ENCODE measurements at regions not wholly inside any gene's neighbourhood (a gene's known extent, or its start where the extent isn't known, plus 50 kb on each side); places are given as distances from the start of the nearest gene placed in this dataset.

DNA sequence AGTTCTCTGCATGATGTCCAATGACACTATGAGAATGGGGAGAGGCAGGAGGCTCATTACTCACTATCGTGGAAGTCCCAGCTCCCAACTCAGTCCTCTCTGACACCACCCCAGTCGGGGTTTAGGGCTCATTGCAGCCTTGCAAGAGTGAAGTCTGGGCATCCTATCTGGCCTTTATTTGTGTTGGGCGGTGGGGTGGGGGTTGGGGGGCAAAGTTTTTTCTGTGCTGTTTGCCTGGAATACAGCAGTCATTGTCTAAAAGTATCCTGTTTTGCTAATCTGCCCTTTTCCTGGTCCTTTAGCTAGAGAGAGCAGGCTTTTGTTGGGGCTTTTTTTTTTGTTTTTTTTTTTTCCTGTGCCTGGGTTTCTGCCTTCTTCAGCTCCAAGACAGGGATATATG lies 174.2 kb downstream of the MYLK4 start:
- CTCF ChIA-PET: interaction anchor here (0.6 kb wide), 1 partner anchor 15 kb away, joined by 3 read pairs; no protein-coding TSS in a partner anchor

DNA sequence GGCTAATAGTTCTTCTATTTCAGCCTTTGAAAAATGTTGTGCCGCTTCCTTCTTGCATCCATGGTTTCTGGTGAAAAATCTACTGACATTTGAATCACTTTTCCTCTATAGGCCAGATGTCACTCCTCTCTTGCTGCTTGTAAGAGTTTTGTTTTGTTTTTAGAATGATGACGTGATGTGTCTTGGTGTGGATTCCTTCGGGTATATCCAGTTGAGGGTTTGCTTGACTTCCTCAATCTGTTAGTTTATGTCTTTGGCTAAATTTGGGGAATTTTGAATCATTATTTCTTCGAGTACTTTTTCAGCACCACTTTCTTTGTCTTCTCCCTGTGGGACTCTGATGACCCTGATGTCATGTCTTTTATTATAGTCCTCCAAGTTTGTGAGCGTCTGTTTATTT lies 175.5 kb downstream of the MYLK4 start:
- ChIA-PET CTCF (no interaction called here), POLR2A (no interaction called here)
- no peak overlapping the region for H3K27ac ChIP-seq (ENCODE audit: extremely low read depth, low read depth, low read length)
- H3K36me3 ChIP-seq (ENCODE audit: control insufficient read depth in 2 of 2, insufficient read depth in 1 of 2, low read length in 2 of 2): no peaks in the 10 kb centered on the region
- no peak overlapping the region for H3K4me3 ChIP-seq (ENCODE audit: low read depth, low read length)
- TF ChIP-seq ZNF416 (tag by site-specific recombination; IDR thresholded peaks at IDR 0.05): no peak
- TF ChIP-seq, protein P1, sequence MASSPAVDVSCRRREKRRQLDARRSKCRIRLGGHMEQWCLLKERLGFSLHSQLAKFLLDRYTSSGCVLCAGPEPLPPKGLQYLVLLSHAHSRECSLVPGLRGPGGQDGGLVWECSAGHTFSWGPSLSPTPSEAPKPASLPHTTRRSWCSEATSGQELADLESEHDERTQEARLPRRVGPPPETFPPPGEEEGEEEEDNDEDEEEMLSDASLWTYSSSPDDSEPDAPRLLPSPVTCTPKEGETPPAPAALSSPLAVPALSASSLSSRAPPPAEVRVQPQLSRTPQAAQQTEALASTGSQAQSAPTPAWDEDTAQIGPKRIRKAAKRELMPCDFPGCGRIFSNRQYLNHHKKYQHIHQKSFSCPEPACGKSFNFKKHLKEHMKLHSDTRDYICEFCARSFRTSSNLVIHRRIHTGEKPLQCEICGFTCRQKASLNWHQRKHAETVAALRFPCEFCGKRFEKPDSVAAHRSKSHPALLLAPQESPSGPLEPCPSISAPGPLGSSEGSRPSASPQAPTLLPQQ (tag by site-specific recombination; IDR thresholded peaks at IDR 0.05): no peak
- TF ChIP-seq, protein P2, sequence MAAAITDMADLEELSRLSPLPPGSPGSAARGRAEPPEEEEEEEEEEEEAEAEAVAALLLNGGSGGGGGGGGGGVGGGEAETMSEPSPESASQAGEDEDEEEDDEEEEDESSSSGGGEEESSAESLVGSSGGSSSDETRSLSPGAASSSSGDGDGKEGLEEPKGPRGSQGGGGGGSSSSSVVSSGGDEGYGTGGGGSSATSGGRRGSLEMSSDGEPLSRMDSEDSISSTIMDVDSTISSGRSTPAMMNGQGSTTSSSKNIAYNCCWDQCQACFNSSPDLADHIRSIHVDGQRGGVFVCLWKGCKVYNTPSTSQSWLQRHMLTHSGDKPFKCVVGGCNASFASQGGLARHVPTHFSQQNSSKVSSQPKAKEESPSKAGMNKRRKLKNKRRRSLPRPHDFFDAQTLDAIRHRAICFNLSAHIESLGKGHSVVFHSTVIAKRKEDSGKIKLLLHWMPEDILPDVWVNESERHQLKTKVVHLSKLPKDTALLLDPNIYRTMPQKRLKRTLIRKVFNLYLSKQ (tag by site-specific recombination; IDR thresholded peaks at IDR 0.05; ENCODE audit: borderline replicate concordance): no peak
- TF ChIP-seq ZNF175 (tag by site-specific recombination; IDR thresholded peaks at IDR 0.05): no peak
- TF ChIP-seq ZNF571 (tag by site-specific recombination; IDR thresholded peaks at IDR 0.05): no peak
- TF ChIP-seq, protein P3, sequence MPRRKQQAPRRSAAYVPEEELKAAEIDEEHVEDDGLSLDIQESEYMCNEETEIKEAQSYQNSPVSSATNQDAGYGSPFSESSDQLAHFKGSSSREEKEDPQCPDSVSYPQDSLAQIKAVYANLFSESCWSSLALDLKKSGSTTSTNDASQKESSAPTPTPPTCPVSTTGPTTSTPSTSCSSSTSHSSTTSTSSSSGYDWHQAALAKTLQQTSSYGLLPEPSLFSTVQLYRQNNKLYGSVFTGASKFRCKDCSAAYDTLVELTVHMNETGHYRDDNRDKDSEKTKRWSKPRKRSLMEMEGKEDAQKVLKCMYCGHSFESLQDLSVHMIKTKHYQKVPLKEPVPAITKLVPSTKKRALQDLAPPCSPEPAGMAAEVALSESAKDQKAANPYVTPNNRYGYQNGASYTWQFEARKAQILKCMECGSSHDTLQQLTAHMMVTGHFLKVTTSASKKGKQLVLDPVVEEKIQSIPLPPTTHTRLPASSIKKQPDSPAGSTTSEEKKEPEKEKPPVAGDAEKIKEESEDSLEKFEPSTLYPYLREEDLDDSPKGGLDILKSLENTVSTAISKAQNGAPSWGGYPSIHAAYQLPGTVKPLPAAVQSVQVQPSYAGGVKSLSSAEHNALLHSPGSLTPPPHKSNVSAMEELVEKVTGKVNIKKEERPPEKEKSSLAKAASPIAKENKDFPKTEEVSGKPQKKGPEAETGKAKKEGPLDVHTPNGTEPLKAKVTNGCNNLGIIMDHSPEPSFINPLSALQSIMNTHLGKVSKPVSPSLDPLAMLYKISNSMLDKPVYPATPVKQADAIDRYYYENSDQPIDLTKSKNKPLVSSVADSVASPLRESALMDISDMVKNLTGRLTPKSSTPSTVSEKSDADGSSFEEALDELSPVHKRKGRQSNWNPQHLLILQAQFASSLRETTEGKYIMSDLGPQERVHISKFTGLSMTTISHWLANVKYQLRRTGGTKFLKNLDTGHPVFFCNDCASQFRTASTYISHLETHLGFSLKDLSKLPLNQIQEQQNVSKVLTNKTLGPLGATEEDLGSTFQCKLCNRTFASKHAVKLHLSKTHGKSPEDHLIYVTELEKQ (tag by site-specific recombination; IDR thresholded peaks at IDR 0.05; ENCODE audit: borderline replicate concordance): no peak
- no peak for TF ChIP-seq SP2 (tag by site-specific recombination; IDR thresholded peaks at IDR 0.05)
- no peak for TF ChIP-seq ZNF354C (tag by site-specific recombination; IDR thresholded peaks at IDR 0.05; ENCODE audit: borderline replicate concordance, low read depth)
- TF ChIP-seq ZNF266 (tag by site-specific recombination; IDR thresholded peaks at IDR 0.05; ENCODE audit: low read depth): no peak
- TF ChIP-seq ZNF10 (tag by site-specific recombination; IDR thresholded peaks at IDR 0.05): no peak
- TF ChIP-seq WT1 (tag by site-specific recombination; IDR thresholded peaks at IDR 0.05): no peak
- TF ChIP-seq TCF7L2 (IDR thresholded peaks at IDR 0.05; ENCODE audit: borderline replicate concordance, low read depth, low read length): no peak
- TF ChIP-seq ZNF404 (tag by site-specific recombination; IDR thresholded peaks at IDR 0.05): no peak
- TF ChIP-seq, protein P4, sequence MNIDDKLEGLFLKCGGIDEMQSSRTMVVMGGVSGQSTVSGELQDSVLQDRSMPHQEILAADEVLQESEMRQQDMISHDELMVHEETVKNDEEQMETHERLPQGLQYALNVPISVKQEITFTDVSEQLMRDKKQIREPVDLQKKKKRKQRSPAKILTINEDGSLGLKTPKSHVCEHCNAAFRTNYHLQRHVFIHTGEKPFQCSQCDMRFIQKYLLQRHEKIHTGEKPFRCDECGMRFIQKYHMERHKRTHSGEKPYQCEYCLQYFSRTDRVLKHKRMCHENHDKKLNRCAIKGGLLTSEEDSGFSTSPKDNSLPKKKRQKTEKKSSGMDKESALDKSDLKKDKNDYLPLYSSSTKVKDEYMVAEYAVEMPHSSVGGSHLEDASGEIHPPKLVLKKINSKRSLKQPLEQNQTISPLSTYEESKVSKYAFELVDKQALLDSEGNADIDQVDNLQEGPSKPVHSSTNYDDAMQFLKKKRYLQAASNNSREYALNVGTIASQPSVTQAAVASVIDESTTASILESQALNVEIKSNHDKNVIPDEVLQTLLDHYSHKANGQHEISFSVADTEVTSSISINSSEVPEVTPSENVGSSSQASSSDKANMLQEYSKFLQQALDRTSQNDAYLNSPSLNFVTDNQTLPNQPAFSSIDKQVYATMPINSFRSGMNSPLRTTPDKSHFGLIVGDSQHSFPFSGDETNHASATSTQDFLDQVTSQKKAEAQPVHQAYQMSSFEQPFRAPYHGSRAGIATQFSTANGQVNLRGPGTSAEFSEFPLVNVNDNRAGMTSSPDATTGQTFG (tag by site-specific recombination; IDR thresholded peaks at IDR 0.05; ENCODE audit: borderline replicate concordance): no peak
- no peaks in the 10 kb centered on the region for H3K9me3 ChIP-seq (ENCODE audit: control insufficient read depth, insufficient read depth, low read depth, low read length)
- no peaks in the 10 kb centered on the region for H3K4me1 ChIP-seq (ENCODE audit: control insufficient read depth, insufficient read depth, low read length)

More for the DNA sequence above, 174.2 kb downstream of the MYLK4 start:
- H3K36me3 ChIP-seq (ENCODE audit: control insufficient read depth in 2 of 2, insufficient read depth in 1 of 2, low read length in 2 of 2): no peaks in the 10 kb centered on the region
- no peaks in the 10 kb centered on the region for H3K4me1 ChIP-seq (ENCODE audit: control insufficient read depth, insufficient read depth, low read length)
- no peak overlapping the region for H3K4me3 ChIP-seq (ENCODE audit: low read depth, low read length)
- no peak for TF ChIP-seq TCF7L2 (IDR thresholded peaks at IDR 0.05; ENCODE audit: borderline replicate concordance, low read depth, low read length)
- no peak for TF ChIP-seq ZNF707 (tag by site-specific recombination; IDR thresholded peaks at IDR 0.05)
- TF ChIP-seq ZNF747 (tag by site-specific recombination; IDR thresholded peaks at IDR 0.05): no peak
- TF ChIP-seq ZNF23 (tag by site-specific recombination; IDR thresholded peaks at IDR 0.05; ENCODE audit: borderline replicate concordance): no peak
- no peak for TF ChIP-seq ZNF24 (tag by site-specific recombination; IDR thresholded peaks at IDR 0.05)
- TF ChIP-seq ZFP37 (tag by site-specific recombination; IDR thresholded peaks at IDR 0.05): no peak
- TF ChIP-seq SP2 (tag by site-specific recombination; IDR thresholded peaks at IDR 0.05): no peak
- TF ChIP-seq ZIC2 (tag by site-specific recombination; IDR thresholded peaks at IDR 0.05): no peak
- TF ChIP-seq ZNF558 (tag by site-specific recombination; IDR thresholded peaks at IDR 0.05): no peak
- TF ChIP-seq, protein P5, sequence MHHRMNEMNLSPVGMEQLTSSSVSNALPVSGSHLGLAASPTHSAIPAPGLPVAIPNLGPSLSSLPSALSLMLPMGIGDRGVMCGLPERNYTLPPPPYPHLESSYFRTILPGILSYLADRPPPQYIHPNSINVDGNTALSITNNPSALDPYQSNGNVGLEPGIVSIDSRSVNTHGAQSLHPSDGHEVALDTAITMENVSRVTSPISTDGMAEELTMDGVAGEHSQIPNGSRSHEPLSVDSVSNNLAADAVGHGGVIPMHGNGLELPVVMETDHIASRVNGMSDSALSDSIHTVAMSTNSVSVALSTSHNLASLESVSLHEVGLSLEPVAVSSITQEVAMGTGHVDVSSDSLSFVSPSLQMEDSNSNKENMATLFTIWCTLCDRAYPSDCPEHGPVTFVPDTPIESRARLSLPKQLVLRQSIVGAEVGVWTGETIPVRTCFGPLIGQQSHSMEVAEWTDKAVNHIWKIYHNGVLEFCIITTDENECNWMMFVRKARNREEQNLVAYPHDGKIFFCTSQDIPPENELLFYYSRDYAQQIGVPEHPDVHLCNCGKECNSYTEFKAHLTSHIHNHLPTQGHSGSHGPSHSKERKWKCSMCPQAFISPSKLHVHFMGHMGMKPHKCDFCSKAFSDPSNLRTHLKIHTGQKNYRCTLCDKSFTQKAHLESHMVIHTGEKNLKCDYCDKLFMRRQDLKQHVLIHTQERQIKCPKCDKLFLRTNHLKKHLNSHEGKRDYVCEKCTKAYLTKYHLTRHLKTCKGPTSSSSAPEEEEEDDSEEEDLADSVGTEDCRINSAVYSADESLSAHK (tag by site-specific recombination; IDR thresholded peaks at IDR 0.05): no peak
- no peak for TF ChIP-seq MZF1 (tag by site-specific recombination; IDR thresholded peaks at IDR 0.05; ENCODE audit: borderline replicate concordance)
- TF ChIP-seq ZNF768 (tag by site-specific recombination; IDR thresholded peaks at IDR 0.05): no peak
- no peak for TF ChIP-seq ZNF10 (tag by site-specific recombination; IDR thresholded peaks at IDR 0.05)
- TF ChIP-seq GLI4 (tag by site-specific recombination; IDR thresholded peaks at IDR 0.05): no peak
- TF ChIP-seq ZNF48 (tag by site-specific recombination; IDR thresholded peaks at IDR 0.05): no peak
- no peak for TF ChIP-seq IKZF3 (tag by site-specific recombination; IDR thresholded peaks at IDR 0.05)
- TF ChIP-seq ZNF544 (tag by site-specific recombination; IDR thresholded peaks at IDR 0.05): no peak
- H3K27ac ChIP-seq (ENCODE audit: extremely low read depth, low read depth, low read length): no peak overlapping the region
- POLR2A ChIA-PET: no interaction called here
- H3K9me3 ChIP-seq (ENCODE audit: control insufficient read depth, insufficient read depth, low read depth, low read length): no peaks in the 10 kb centered on the region
